ENCODE measurements at regions not wholly inside any gene's neighbourhood (a gene's known extent, or its start where the extent isn't known, plus 50 kb on each side); places are given as distances from the start of the nearest gene placed in this dataset.

DNA sequence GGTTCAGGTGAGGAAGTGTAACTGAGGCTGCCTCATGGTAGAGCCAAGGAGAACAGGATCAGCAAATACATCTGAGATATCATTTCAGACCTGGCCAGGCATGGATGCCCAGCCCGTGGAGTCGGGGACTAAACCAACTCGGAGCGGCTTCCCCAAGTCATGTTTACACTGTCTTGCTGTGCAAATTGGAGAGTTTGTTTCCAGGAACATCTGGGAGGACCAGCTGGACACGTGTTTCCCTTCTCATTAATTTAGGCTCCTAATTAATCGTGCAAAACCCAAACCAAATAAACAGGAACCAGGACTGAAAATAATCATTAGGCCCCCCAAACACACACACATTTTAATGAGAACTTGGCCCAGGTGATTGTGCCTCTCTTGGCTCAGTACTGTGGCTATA lies 70.9 kb upstream of the SALL1 start:
- DNase-seq, result no peak

DNA sequence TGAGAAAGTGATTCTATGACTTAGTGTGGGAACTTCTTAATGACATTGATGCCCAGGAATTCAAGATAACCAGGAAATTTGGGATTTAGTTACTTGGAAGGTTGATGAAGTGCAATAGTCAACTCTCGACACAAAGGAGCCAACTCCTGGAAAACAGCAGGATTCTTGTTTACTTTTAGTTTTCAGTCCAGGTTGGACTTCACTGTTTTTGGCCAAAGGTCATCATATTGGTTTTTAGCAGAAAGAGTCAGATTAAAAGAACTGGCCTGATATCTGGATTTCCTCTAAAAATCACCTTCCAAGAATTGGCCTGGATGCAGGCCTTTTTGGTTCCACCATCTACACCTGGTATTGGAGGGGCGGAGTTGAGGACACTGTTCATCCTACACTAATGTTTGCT lies 60.1 kb upstream of the SALL1 start:
- DNase-seq, result no peak

DNA sequence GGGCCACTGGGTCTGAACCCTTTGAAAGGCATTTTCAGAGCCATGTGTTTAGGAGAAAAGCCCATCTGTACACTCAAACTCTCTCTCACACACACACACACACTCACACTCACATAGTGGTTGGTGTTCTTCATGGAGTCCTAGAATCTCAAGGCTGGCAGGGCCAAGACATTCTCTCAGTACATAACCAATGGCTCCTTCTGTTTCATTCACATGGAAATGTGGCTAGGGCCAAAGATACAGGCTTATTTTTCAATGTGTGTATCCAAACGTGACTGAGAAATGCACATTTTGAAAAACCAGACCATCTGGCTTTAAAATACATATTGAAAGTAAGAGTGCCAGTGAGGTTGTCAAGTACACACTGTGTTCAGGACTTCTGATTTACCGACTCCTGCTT lies 59.0 kb upstream of the SALL1 start:
- DNase-seq, result no peak

DNA sequence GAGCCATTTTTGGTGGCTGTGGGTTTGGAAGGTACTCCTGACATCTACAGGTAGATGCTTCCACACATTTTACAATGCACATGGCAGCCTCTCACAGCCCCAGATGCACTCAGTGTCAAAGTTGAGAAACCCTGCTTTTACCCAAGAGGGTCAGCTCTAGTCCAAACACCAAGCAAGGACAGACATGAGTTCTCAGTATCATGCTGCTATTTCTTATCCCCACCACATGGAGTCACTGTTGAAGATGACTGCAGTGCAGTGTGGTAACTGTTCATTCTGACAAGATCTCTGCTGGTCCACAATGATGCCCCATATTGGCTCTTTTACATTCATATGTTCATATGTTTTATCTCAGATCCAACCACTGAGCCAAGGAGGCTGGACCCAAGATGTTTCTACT lies 50.5 kb upstream of the SALL1 start:
- DNase-seq, result no peak

Measured in AML-193 (cell line).